HCT116 (cell line): ENCODE measurements at regions not wholly inside any gene's neighbourhood (a gene's known extent, or its start where the extent isn't known, plus 50 kb on each side); places are given as distances from the start of the nearest gene placed in this dataset.

ENCODE experiments used
- CTCF ChIP-seq, 3 experiments: fragments of 200-600 bp in 1 of 3; sonication (generic) in 1 of 3; IDR thresholded peaks in 2 of 3; conservative IDR thresholded peaks in 1 of 3; 2 replicates each; pipeline ENCODE4 v1.5.1; 2012 to 2017; ENCODE audit warnings: low read depth in 2 of 3, low read length in 2 of 3, antibody characterized with exemption in 1 of 3, borderline replicate concordance in 1 of 3, control low read depth in 1 of 3, mild to moderate bottlenecking in 1 of 3, mixed read lengths in 1 of 3, mixed run types in 1 of 3, moderate library complexity in 1 of 3; ENCODE audit not compliant: insufficient read depth in 1 of 3
- ELF1 ChIP-seq: IDR thresholded peaks from 2 replicates; pipeline ENCODE4 v1.6.1; 2012; ENCODE audit warnings: low read depth, borderline replicate concordance
- EZH2 ChIP-seq: fragments of 200-600 bp; sonication (generic); IDR thresholded peaks from 2 replicates; pipeline ENCODE4 v1.6.1; 2017; ENCODE audit warnings: antibody characterized with exemption, mixed run types
- EZH2phosphoT487 ChIP-seq: fragments of 200-600 bp; IDR thresholded peaks from 2 replicates; pipeline ENCODE4 v1.6.1; 2018; ENCODE audit warnings: antibody characterized with exemption, borderline replicate concordance
- JUND ChIP-seq: IDR thresholded peaks from 2 replicates; pipeline ENCODE4 v1.6.1; 2012
- MAX ChIP-seq: IDR thresholded peaks from 2 replicates; pipeline ENCODE4 v1.6.1; 2012
- POLR2A ChIP-seq: IDR thresholded peaks from 2 replicates; pipeline ENCODE4 v1.7.0; 2011; ENCODE audit warnings: borderline replicate concordance; ENCODE audit not compliant: insufficient read depth, insufficient read length; ENCODE audit errors: extremely low read depth
- POLR2AphosphoS5 ChIP-seq: IDR thresholded peaks from 2 replicates; pipeline ENCODE4 v1.6.1; 2011; ENCODE audit warnings: mild to moderate bottlenecking, low read depth, low read length, moderate library complexity
- REST ChIP-seq: IDR thresholded peaks from 2 replicates; pipeline ENCODE4 v1.6.1; 2012; ENCODE audit warnings: low read depth
- SRF ChIP-seq: IDR thresholded peaks from 2 replicates; pipeline ENCODE4 v1.6.1; 2012; ENCODE audit warnings: low read depth
- YY1 ChIP-seq: IDR thresholded peaks from 2 replicates; pipeline ENCODE4 v1.6.1; 2011; ENCODE audit warnings: low read length, low read depth, moderate library complexity, mild to moderate bottlenecking; ENCODE audit not compliant: insufficient replicate concordance; ENCODE audit errors: extremely low read depth
- ZFX ChIP-seq: fragments of 450-650 bp; IDR thresholded peaks from 2 replicates; pipeline ENCODE4 v1.6.1; 2017
- ZNF274 ChIP-seq: fragments of 200-500 bp; sonication (Bioruptor generic); IDR thresholded peaks from 2 replicates; pipeline ENCODE4 v1.6.1; 2014; ENCODE audit warnings: mild to moderate bottlenecking, low read depth, low read length, inconsistent platforms

- TF ChIP-seq POLR2A (no peak), ELF1 (no peak), EZH2 (no peak), CTCF (IDR thresholded peaks at IDR 0.05 in 2 of 3, conservative IDR thresholded peaks at IDR 0.05 in 1 of 3; ENCODE audit: borderline replicate concordance in 1 of 3, insufficient read depth in 1 of 3, low read depth in 2 of 3, low read length in 2 of 3) (no peak), YY1 (no peak), ZNF274 (no peak), REST (no peak), EZH2phosphoT487 (no peak), ZFX (no peak), POLR2AphosphoS5 (no peak), JUND (no peak), SRF (no peak), MAX (no peak)
Observed at GRCh38 chr9:80951675-80952074, 737.7 kb downstream of the TLE1 start.
